HL-60/S4 treated with phorbol 12-myristate 13-acetate at 8.2 ng/mL for 4 days and 3 days (cell line): ENCODE measurements at regions not wholly inside any gene's neighbourhood (a gene's known extent, or its start where the extent isn't known, plus 50 kb on each side); places are given as distances from the start of the nearest gene placed in this dataset.
"Not testable (repeated sequence)": the region's sequence is repeated elsewhere in the genome, so short reads cannot be mapped to it uniquely, and the experiment has no call there.

Experiments
- in situ Hi-C: fragments of 300-500 bp; cut with MboI; formaldehyde crosslinking; loops from 2 replicates; pipeline ENCODE4 v1.15.0; 2022; ENCODE audit warnings: low sequenced_read_pairs

DNA sequence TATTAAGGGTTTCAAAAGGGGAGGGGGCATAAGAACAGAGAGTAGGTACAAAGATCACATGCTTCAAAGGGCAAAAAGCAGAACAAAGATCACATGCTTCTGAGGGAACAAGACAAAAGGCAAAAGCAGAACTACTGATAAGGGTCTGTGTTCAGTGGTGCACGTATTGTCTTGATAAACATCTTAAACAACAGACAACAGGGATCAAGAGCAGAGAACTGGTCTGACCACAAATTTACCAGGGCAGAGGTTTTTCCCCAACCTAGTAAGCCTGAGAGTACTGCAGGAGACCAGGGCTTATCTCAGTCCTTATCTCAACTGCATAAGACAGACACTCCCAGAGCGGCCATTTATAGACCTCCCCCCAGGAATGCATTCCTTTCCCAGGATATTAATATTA, 900.2 kb upstream of the PRKX start:
- in situ Hi-C loops, result not testable (repeated sequence)

DNA sequence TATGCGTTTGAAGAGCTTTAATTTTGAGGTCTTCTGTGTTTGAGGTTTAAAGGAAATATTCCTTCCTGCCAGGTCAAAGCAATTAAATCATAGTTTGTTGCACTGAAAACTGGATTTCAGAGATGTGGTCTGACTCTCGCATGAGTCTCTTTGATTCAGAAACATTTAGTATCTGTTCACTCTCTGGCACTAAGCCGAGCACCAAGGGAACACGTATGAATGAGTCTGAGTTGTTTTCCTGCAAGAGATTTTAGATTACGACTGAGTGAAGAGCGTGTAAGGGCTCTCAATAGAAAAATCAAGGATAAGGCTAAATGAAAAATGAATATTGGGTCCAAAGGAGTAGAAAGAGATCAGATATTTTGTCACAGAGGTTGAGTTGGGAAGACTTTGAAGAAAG, 875.4 kb upstream of the PRKX start:
- in situ Hi-C loops, result no loop called here

DNA sequence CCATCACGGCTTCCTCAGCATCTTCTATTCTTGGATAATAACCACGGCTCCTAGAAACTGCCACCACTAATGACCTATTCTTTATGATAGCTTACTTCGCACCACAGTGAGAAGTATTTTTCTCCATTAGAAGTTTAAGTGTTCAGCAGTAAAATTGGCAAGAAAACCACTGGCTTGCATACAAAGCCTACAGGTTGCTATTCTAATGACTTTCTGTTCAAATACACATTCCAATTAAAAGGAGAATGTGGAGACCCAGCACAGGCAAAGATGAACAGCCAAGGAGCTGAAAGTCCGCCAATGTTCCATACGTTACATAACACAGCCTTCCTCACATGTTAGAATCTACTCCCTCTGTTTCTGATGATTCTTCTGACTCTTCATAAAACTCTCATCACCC, 875.0 kb upstream of the PRKX start:
- in situ Hi-C loops, result no loop called here

DNA sequence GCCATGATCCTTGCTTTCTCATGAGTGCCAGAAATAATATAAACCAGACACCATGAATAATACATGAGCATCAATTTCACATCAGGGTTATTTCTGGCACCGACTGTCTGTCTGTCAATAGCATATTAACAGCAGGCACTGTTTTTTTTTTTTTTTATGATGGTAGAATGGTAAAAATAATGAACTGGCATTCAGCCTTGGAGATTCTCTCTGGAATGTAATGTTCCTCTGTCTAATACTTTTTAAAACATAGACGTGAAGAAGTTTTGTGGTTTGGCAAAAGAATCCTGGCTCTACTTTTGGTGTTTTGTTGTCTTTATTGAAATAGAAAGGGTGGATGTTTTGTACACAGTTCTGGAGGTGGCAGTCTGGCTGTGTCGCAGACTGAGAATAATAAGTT, 874.6 kb upstream of the PRKX start:
- in situ Hi-C loops, result no loop called here

DNA sequence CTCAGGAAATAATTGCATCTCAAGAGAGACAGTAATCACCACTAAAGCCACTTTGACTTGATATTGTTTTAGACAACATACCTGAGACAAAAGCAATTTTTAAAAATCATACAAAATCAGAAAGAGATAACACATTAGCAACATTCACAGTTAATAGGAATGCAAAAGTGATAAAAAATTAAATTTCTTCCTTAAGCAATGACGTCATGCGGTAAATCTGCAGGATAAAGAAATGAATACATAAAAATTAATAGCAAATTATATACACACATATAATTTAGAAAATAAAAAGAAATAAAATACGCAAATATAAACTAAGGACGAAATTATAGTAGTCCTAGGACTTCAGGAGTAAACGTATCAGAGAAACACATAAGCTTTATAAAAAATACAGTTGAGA, 866.5 kb upstream of the PRKX start:
- in situ Hi-C loops, result no loop called here

DNA sequence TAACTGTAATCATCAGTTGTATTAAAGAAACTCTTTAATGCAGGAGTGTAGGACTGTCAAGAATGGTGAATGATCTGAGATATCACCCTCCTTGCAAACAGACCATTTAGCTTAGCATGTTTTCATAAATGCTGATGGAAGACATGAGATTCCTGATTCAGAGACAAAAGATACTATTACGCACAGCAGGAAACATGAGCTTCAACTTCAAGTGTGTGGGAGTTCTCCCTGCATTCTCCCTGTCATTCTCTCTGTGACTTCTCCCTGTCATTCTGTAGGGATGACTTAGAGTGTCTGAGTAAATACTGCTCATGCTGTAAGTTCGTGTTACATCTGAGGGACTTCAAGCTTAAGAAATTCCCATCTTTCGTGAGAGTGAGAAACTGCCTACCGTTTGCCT, 866.0 kb upstream of the PRKX start:
- in situ Hi-C loops, result no loop called here

DNA sequence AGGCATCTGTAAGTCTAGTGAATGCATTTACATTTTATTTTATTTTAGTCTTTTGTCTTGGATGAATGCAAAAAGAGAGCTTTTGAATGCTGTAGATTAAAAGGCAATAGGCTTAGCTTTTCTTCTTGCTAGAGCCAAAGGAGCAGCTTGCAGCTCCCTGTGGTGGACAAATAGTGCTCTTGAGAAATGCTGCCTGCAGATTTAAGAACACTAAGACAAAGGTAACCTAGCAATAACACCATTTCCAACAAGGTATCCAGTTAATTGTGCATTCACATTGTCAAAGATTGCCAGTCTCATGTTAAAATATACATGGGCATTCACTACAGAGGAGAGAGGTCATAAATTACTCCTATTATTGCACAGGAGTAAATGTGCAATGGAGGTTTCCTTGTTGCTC, 859.2 kb upstream of the PRKX start:
- in situ Hi-C loops, result no loop called here

DNA sequence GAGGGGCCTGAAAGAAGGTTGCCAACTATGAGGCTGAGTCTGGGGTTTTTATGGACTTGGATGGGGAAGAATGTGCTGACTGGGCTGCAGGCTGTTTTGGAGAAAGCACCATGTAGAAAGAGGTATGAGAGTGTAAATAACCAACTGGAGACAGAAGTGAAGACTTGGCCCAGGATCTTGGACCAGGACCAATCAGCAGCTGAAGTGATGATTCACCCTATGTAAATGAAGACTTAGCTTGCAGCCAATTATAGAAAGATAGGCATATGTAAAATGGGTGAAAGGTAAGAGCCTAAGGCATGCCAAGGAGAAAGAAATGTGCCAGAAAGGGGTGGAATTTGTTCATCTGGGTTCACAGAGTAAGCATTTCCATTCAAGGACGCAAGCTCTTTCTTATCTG, 856.7 kb upstream of the PRKX start:
- in situ Hi-C loops, result no loop called here

DNA sequence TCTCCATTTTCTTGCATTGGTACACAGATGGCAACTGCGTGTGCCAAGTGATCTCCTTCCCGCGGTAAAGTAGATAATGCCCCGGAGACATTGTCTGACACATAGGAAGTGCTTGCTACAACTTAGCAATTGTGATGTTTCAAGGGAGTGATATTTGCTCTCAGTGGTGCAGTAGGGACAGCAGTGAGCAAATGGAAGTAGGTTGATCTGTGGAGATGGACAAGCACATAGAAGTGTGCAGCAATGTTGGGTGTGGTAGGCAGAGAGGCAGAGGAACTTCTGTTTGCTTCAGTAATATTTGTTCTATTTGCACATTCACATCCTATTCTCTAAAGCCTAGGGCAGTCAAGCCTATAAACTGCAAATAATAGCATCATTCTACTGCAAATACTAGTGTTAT, 846.7 kb upstream of the PRKX start:
- in situ Hi-C loops, result no loop called here

DNA sequence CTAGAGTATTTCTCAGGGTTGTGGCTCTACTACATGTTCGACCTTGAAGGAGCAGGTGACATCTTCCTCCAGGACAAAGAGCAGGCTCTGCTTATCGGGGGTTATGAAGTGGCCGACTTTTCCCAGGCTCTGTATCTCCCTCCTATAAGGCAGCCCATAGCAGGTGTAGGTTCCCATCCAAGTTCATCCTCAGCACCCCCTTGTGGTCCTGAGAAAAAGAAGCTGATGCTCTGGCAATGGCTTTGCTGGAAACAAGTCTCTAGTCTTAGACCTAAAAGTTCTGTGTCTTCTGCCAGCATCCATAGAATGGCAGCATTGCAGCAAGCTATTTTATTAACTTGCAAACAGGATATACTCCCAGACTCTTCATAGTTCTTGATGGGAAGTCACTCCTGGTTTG, 836.6 kb upstream of the PRKX start:
- in situ Hi-C loops, result no loop called here

DNA sequence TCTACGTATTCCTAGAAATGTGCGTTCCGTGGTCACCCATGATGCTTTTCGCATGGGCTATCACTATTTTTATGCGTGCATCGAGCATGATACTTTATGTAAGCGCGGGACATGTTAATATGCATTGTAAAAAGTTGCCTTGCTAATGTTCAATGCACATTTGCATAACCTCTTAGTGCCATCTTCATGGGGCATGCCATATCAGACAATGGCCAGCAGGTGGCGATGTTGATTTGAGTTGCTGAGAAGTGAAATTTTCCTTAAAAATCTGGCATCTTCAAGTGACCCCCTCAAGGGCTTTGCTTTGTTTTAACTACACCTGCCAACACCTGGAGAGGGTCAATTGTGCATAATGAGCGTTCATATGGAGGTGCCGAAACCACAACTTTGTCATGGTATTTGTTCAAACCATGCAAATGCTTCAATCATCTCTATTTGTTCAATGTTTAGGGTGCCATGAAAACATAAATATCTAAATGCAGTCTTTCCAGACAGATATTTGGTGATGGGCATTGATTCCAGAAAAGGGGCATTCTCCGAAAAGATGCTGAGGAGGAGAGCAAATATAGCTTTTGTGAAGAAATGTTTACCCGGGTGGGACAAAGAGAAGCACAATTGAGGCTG, 833.9 kb upstream of the PRKX start:
- in situ Hi-C loops, result loop anchor here (25.0 kb wide), 1 partner anchor 565 kb away; no protein-coding TSS in a partner anchor

DNA sequence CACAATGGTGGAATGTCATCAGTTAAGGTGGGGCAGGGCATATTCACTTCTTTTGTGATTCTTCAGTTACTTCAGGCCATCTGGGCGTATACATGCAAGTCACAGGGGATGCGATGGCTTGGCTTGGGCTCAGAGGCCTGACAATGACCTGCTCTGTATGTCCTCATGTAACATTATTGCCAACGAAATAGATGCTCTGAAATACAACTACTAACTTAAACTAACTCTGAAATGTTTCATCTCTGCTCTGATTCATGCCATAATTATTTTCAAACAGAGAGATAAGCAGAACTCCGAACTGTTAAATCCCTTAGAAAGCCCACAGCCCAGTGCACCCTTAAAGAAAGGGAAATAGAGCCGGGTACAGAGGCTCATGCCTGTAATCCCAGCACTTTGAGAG, 832.7 kb upstream of the PRKX start:
- in situ Hi-C loops, result loop anchor here (25.0 kb wide), 1 partner anchor 566 kb away; no protein-coding TSS in a partner anchor

DNA sequence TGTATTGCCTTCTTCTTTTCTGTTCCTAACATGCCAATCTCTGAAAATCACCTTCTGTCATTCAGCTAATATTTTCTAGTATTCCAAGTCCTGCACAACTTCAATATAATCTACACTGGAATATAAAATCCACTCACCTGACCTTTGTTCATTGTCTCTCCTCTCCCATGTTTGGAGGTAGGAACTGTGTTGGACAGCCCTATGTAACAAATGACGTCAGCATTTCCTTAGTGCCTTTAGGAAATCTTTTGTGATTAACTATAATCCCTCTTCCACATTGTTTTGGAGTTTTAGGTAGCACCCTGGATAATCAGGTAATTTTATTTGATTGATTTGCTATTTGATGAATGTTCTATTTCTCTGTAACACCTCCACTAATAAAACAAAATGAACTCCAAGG, 814.8 kb upstream of the PRKX start:
- in situ Hi-C loops, result loop anchor here (25.0 kb wide), 1 partner anchor 584 kb away; no protein-coding TSS in a partner anchor

DNA sequence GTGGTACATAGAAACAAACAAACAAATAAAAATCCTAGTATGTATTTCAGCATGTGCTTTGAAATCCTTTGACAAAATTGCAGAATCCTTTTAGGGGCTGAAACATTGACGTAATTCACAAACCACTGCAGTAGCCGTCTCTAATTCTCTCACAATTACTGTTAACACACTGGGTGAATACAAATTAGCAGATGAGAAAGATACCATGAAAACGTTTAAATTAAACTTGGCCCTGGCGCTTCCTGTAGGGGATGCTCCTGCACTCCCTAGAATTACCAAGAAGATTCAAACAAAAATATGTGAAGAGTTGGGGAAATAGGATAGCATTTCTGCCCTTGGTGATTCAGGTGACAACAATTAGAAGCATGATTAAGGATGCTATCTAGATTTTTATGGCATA, 772.5 kb upstream of the PRKX start:
- in situ Hi-C loops, result no loop called here

DNA sequence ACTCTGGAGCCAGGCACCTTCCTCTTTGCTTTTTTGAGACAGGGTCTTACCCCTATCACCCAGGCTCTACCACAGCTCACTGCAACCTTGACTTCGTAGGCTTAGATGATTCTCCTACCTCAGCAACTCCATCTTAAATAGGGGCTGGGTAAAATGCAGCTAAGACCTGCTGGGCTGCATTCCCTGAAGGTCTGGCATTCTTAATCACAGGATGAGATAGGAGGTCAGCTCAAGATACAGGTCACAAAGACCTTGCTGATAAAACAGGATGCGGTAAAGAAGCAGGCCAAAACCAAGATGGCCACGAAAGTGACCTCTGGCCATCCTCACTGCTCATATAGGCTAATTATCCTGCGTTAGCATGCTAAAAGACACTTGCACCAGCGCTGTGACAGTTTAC, 770.8 kb upstream of the PRKX start:
- in situ Hi-C loops, result no loop called here

DNA sequence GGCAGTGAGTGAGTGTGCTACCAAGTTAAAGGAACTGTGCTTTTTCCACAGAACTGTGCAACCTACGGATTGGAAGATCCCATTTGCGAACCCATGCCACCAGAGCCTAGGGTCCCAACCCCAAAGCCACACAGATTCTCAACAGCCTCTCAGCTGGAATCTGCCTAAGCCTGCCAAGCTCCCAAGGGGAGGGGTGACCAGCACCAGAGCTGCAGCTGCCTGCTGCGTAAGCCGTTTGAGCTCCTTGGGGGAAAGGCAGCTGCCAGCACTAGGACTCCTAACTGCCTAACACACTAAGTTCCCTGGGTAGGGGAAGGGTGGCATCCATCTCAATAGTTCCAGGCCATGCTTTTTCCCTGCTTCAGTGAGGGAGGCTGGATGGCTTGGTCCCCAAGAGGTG, 738.1 kb upstream of the PRKX start:
- in situ Hi-C loops, result no loop called here

DNA sequence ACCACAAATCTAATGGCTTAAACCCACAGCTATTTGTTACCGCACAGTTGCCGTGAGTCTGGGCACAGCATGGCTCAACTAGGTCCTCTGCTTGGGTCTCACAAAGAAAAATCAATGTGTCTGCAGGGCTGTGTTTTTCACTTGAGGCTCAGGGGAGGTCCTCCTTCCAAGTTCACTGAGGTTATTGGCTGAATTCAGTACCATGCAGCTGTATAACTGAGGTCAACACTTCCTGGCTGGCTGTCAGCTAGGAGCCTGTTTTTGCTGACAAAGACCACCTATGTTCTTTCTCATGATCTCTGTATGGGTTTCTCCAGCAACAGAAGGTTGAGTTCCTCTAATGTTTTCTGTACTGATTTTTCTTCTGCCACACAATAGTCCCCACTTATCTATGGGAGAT, 736.7 kb upstream of the PRKX start:
- in situ Hi-C loops, result no loop called here

DNA sequence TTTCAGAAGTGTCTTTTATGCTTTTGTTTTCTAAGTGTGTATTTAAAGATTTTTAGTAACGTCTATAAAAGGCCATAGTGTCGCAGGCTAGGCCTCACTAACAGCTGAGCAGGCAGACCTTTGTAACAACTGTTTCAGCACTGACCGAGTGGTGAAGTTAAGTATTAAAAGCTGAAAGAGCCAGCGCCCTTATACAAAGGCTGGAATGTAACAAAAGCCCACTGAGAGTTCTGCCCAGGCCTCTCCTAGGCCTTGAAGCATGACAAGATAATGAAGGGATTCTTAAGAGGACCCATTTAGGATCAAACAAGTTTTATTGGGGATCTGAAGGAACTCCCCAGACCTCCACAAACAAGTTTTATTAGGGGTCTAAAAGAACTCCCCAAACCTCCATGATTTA, 722.5 kb upstream of the PRKX start:
- in situ Hi-C loops, result no loop called here

DNA sequence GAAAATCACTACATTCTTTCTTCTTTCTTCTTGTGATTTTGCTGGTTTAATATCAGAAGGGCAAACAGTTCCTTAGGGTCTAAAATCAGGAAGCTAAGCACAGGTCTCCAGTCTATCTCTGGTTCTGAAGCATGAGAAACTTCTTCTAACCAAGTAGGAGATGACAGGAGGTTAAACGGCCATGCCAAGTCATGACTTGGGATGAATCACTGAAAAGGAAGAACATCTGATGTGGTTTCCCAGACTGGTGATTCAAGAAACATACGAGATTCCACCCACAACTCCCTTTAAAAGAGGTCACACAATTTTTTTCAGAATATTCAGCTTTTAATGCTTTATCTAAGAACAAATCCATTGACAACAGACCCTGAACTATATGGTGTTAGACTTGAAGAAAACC, 684.0 kb upstream of the PRKX start:
- in situ Hi-C loops, result no loop called here

DNA sequence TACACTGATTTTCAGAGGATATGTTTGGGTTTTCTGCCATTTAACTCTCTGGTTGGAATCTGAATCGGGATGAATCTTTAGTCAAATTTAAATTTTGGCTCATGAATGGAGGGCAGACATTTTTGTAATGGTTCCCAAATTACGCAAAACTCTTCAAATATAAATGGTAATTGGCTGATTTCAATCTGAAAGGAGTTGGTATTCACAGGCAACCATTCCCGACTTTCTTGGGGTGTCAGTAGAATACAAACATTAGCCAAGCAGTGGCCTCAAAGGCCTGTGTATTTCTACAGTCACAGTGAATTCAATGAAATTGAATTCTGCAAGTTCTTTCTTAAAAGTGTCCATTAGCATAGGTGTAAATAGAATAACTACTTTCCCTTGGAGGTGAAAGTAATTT, 668.8 kb upstream of the PRKX start:
- in situ Hi-C loops, result no loop called here

DNA sequence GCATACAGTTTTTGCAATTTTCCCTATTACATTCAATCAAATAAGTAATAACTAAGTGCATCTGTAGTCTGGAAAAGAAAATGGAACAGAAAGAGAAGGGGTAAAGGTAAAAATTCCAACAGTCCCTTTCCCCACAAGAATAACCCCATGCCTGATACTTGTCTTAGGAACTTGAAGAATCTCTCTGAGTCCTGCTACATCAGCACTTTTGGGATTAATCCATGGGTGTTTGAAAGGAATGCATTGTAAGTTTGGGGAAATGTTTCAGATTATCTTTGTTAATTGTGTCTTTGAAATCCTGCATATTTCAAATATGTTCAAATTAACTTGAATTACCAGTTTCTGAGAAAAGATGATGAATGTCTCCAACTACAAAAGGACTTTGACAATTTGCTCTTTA, 667.3 kb upstream of the PRKX start:
- in situ Hi-C loops, result no loop called here

DNA sequence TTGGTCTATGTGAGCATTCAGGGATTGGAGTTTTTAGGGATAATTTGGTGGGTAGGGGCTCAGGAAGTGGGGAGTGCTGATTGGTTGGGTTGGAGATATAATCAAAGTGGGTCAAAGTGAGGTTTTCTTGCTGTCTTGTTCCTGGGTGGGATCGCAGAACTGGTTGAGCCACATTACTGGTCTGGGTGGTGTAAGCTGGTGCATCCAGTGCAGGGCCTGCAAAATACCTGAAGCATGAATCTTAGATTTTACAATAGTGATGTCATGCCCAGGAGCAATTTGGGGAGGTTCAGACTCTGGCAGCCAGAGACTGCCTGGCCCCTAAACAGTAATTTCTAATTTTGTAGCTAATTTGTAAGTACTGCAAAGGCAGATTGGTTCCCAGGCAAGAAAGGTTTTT, 665.6 kb upstream of the PRKX start:
- in situ Hi-C loops, result no loop called here

DNA sequence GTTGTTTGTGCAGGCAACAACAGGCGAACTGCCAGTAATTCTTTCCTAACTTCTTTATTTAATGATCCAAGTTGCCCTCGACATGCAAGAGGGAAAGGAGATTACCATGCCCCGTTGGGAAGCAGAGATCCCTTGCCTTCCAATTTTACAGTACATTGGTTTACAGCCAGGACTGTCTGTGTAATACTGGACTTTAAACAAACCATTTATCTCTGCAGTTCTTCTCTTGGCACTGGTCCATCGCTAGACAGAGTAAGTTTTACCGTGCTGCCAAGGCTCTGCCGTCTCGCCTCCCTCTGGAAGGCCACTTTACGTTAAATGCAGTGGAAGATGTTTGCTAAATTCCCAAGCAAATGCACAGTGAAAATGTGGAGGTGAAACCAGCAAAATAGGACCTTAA, 660.3 kb upstream of the PRKX start:
- in situ Hi-C loops, result no loop called here

DNA sequence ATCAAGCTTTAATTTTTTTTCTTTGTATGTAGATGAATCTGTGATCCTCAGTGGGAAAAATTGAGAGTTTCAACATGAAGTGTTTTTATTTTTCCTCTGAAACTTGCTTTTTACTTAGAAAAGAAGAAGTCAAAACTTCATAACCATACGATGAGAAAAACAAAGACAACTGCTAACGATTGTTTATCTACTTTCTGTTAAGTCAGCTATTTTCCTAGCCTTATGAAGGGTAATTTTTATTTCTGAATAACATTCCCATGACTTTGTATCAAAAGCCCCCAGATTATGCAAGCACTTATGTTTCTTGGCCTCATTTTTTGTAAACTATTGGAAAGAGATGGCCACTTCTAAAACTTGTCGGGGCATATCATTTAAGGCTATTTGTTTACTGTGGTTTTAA, 645.1 kb upstream of the PRKX start:
- in situ Hi-C loops, result no loop called here
